HG03139 (cell line): ENCODE measurements at regions not wholly inside any gene's neighbourhood (a gene's known extent, or its start where the extent isn't known, plus 50 kb on each side); places are given as distances from the start of the nearest gene placed in this dataset.

Experiments
- ATAC-seq: cut with Tn5 transposase; IDR thresholded peaks from one replicate; pipeline ENCODE4 v1.9.1; 2021; ENCODE audit not compliant: unreplicated experiment

GRCh38 chr10:125514206-125515162 is 168.5 kb downstream of the TEX36 start:
- ATAC-seq: no peak

GRCh38 chr10:125513429-125514182 is 169.4 kb downstream of the TEX36 start:
- ATAC-seq: no peak

GRCh38 chr10:125510998-125511397 is 172.0 kb downstream of the TEX36 start:
- no peak for ATAC-seq

GRCh38 chr10:125505648-125506047 is 177.3 kb downstream of the TEX36 start:
- ATAC-seq: no peak

- ATAC-seq: no peak
These were observed 180.7 kb downstream of the TEX36 start for GRCh38 chr10:125502276-125502675.

GRCh38 chr10:125495386-125495785 is 187.6 kb downstream of the TEX36 start:
- no peak for ATAC-seq

- ATAC-seq: no peak
These were observed 188.2 kb downstream of the TEX36 start for GRCh38 chr10:125494651-125495239.

GRCh38 chr10:125491381-125491780 is 191.6 kb downstream of the TEX36 start:
- ATAC-seq: no peak

GRCh38 chr10:125489731-125490130 is 193.2 kb downstream of the TEX36 start:
- no peak for ATAC-seq

- ATAC-seq: no peak
These were observed 197.3 kb downstream of the TEX36 start for GRCh38 chr10:125485665-125486064.

- ATAC-seq: no peak
These were observed 198.8 kb downstream of the TEX36 start for GRCh38 chr10:125484035-125484732.

- no peak for ATAC-seq
These were observed 200.3 kb downstream of the TEX36 start for GRCh38 chr10:125482637-125483036.

GRCh38 chr10:125482108-125482507 is 200.9 kb downstream of the TEX36 start:
- ATAC-seq: no peak

- ATAC-seq: no peak
These were observed 203.9 kb downstream of the TEX36 start for GRCh38 chr10:125479059-125479458.

GRCh38 chr10:125475815-125476214 is 207.1 kb downstream of the TEX36 start:
- no peak for ATAC-seq

- no peak for ATAC-seq
These were observed 209.7 kb downstream of the TEX36 start for GRCh38 chr10:125473143-125473793.

- no peak for ATAC-seq
These were observed 210.9 kb downstream of the TEX36 start for GRCh38 chr10:125472010-125472607.

GRCh38 chr10:125468278-125468677 is 214.7 kb downstream of the TEX36 start:
- ATAC-seq: no peak

GRCh38 chr10:125466685-125467084 is 216.3 kb downstream of the TEX36 start:
- ATAC-seq: no peak

- no peak for ATAC-seq
These were observed 220.1 kb downstream of the TEX36 start for GRCh38 chr10:125462845-125463244.
